G401 (cell line): ENCODE measurements at regions not wholly inside any gene's neighbourhood (a gene's known extent, or its start where the extent isn't known, plus 50 kb on each side); places are given as distances from the start of the nearest gene placed in this dataset.

Source experiments
- DNase-seq: peaks from one replicate; pipeline ENCODE4 v3.0.0-alpha.2; 2015; ENCODE audit warnings: low spot score
- in situ Hi-C: cut with HindIII; loops from 2 replicates; pipeline ENCODE4 v1.10.0; 2016; ENCODE audit warnings: low sequenced_read_pairs, mixed read lengths

- DNase-seq = no peak
- in situ Hi-C loops = no loop called here
Observed at GRCh38 chr18:57241869-57242268, 95.0 kb downstream of the BOD1L2 start.

GRCh38 chr18:57242285-57242684 lies 95.4 kb downstream of the BOD1L2 start:
- in situ Hi-C loops = no loop called here
- no peak for DNase-seq

DNA sequence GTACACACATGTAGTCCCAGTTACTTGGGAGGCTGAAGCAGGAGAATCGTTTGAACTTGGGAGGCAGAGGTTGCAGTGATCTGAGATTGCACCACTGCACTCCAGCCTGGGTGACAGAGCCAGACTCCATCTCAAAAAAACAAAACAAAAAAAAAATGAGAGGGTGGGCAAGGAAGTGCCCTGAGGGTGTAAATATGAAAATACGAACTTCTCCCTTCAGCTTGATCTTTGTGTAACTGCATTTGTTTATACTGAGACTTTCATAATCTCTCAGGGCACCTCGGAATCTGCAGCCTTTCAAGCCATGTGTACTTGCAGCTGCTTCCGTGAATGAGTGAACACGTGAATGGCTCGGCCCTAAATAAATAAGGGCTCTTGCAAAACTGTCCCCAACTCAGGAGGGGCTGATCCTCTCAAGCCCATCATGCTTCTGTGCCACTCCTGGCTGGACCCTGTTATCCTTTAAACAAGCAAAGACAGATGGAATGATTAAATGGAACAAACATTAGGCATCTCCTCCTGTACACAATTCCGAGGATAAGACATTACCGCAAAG lies 96.8 kb downstream of the BOD1L2 start:
- no peak for DNase-seq
- in situ Hi-C loops = no loop called here

GRCh38 chr18:57249179-57249578 lies 102.3 kb downstream of the BOD1L2 start:
- DNase-seq = no peak
- in situ Hi-C loops = no loop called here

DNA sequence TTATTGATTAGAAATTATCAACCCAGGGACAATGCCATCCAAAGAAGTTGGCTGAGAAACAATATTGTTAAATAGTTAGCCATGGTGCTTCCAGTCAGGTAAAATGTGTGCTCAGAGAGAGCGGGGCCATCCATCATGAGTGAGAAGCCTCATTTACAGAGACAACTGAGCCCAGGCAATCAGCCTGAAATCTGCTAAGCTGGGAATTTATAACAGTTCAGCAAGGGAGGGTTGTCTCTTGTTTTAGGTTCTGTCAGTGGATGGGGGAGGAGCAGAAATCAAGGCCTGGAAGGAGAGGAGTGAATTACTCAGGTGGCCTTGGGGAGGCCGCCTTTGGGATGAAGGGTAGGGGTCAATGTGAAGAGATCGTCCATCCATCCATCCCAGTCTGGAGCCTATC lies 102.5 kb upstream of the ST8SIA3 start:
- no peak for DNase-seq
- in situ Hi-C loops = no loop called here

GRCh38 chr18:57251747-57252146 lies 100.6 kb upstream of the ST8SIA3 start:
- no peak for DNase-seq
- in situ Hi-C loops = no loop called here

DNA sequence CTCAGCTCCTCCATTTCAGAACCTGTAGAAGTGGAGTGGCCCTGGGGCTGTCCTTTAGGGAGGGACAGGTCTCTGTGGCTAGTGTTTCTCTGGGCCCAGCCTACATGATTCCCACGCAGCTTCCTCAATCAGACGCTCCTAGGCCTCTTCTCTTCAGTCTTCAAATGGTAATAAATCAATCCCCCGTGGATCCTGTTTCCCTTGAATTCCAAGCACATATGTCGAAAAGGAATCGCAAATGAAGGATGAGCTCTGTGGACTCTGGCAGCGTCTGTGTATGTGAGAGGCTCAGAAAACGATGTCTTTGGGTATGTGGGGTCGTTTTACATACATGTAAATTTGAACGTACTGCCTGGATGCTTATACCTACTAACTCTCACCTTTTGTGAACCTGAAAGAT lies 98.5 kb upstream of the ST8SIA3 start:
- in situ Hi-C loops = no loop called here

GRCh38 chr18:57258131-57258777 lies 94.1 kb upstream of the ST8SIA3 start:
- DNase-seq = no peak
- in situ Hi-C loops = no loop called here

More for the DNA sequence above, 98.5 kb upstream of the ST8SIA3 start:
- DNase-seq = no peak

DNA sequence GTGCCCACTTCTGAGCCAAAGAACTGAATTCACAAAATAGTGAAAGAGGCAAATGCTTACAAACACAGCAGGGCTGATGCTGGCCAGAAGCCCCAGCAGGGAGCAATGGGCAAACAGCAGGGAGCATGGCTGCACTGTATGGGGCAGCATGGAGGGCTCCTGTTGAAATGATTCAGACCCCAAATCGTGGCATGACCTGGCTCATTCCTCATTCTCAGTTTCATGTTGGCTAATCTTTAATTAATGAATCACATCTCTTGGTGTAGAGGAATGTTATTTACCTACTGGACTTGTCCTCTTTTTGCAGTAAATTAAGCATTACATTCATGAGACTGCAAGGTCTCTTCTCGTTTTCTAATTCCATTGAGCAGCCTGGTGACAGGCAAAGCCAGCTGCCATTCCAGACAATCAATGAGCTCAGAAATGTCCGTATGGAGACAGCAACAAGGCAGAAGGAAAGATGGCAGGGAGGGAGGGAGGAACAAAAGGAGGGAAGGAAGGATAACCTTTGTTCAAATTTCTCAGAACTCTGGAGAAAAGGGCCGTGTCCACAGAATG lies 84.9 kb upstream of the ST8SIA3 start:
- in situ Hi-C loops = no loop called here
- no peak for DNase-seq

- in situ Hi-C loops = no loop called here
- no peak for DNase-seq
Observed at GRCh38 chr18:57269756-57270155, 82.6 kb upstream of the ST8SIA3 start.

DNA sequence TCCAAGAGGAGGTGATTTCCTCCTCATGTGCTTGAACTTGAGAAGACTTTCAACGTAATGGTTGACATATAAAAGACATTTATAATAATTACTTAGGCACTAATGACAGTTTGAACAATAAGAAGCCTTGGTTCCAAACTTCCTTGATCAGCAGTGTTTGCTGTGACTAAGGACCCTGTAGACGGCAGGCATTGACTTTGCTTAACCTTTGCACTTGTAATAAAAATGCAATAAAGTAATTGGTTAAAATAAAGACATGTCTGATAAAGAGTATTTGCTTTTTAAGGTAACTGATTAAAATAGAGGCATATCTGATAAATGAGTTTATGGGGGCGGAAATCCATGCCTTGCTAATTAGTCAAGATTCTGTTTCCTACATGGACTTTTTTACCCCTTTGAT lies 82.2 kb upstream of the ST8SIA3 start:
- in situ Hi-C loops = no loop called here

DNA sequence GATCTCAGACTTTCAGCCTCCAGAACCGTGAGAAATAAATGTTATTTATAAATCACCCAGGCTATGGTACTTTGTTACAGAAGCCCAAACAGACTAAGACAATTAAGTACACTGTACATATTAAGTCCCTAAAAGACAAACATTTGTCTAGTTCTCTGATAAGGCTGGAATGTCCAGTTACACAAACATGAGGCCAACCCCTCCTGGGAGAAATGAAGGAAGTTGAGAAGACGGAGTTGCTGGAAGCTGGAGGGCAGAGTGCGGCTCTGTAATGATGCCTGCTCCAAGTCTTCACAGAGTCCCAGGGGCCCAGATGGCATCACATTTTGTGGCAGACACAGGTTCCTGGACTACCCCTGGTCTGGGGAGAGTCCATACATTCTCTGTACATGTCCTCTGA lies 79.2 kb upstream of the ST8SIA3 start:
- in situ Hi-C loops = no loop called here

More for the DNA sequence above, 82.2 kb upstream of the ST8SIA3 start:
- DNase-seq = no peak

GRCh38 chr18:57275111-57275510 lies 77.2 kb upstream of the ST8SIA3 start:
- in situ Hi-C loops = no loop called here
- no peak for DNase-seq

More for the DNA sequence above, 79.2 kb upstream of the ST8SIA3 start:
- no peak for DNase-seq

- DNase-seq = no peak
- in situ Hi-C loops = no loop called here
Observed at GRCh38 chr18:57276829-57277228, 75.5 kb upstream of the ST8SIA3 start.

GRCh38 chr18:57278933-57279332 lies 73.4 kb upstream of the ST8SIA3 start:
- in situ Hi-C loops = no loop called here
- no peak for DNase-seq

DNA sequence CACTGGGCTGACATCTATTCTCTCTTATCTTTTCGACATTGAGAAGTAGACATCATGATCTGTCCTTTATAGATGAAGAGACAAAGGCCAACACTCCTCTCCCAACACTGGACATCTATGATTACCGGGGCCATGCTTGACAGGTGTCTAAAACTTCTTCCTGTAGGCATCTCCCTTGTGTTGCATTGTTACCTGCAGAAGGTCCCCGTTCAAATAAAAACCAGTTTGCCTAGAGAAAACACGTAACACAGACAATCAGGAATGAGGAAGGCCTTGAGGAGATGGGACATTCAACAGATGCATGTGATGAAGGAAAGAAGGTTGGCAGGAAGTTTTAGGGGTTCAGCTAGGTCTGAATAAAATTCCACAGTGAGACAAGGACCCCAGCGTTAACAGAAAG lies 70.8 kb upstream of the ST8SIA3 start:
- no peak for DNase-seq
- in situ Hi-C loops = no loop called here

- DNase-seq = no peak
- in situ Hi-C loops = no loop called here
Observed at GRCh38 chr18:57286949-57287348, 65.4 kb upstream of the ST8SIA3 start.

- in situ Hi-C loops = no loop called here
- no peak for DNase-seq
Observed at GRCh38 chr18:57287766-57288165, 64.6 kb upstream of the ST8SIA3 start.

DNA sequence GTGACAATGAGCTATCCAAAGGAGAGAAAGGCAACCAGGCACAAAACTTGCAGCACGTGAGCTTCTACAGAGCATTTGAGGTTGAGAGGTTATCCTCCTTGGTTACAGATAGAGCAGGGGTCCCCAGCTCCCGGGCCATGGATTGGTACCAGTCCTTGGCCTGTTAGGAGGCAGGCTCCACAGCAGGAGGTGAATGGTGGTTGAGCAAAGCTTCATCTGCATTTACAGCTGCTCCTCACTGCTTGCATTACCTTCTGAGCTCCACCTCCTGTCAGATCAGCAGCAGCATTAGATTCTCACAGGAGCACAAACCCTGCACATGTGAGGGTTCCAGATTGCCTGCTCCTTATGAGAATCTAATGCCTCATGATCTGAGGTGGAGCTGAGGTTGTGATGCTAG lies 57.8 kb upstream of the ST8SIA3 start:
- in situ Hi-C loops = no loop called here
- DNase-seq = no peak

- DNase-seq = no peak
- in situ Hi-C loops = no loop called here
Observed at GRCh38 chr18:57296336-57296735, 56.0 kb upstream of the ST8SIA3 start.

DNA sequence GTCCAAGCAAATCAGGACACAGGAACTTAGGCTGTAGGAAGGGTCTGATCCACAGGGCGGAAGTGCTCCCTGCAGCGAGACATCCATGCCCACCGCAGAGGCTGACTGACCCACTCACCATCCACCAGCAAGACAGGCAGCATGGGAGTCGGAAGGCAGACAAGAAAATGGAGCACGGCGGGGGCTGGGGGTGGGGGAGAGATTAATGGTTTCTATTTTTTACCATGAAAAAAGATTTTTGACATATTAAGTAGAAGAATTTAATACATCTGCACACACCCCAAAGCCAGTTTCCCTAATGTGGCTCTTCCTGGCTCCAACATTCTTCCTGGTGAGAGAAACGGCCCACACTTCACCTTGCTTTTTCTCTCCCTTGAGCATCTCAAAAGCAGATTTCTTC lies 55.1 kb upstream of the ST8SIA3 start:
- DNase-seq = no peak
- in situ Hi-C loops = no loop called here
